ENCODE measurements at regions not wholly inside any gene's neighbourhood (a gene's known extent, or its start where the extent isn't known, plus 50 kb on each side); places are given as distances from the start of the nearest gene placed in this dataset.

DNA sequence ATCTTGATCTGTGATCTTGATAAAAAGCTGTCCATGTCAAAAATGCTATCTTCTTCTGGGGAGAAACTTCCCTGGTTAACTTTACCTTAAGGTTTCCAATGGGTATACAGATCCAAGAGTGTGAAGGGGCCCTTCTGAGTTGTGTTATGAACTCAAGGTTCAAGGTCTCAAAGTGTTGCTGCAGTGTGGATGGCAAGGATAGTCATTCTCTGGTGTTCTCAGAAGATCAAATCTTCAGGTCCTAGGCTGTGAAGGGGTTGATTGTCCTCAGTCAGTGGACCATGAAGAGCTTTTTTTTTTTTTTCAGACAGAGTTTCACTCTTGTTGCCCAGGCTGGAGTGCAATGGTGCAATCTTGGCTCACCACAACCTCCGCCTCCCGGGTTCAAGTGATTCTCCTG is 114.4 kb downstream of the SPTSSA start:
- dilution Hi-C loops (cut with MboI; ENCODE audit: extremely low pct_ligation_motif_present, low sequenced_read_pairs) = no loop called here

More for the DNA sequence above, 114.4 kb downstream of the SPTSSA start:
- H3K9ac ChIP-seq (replicated peaks; ENCODE audit: extremely low read depth, insufficient read depth, low read length) = no peak overlapping the region
- H3K27ac ChIP-seq (ENCODE audit: insufficient read depth, low read depth, low read length) = no peak overlapping the region
- H4K20me1 ChIP-seq (replicated peaks; ENCODE audit: control insufficient read depth, extremely low read depth, insufficient read depth, low read length) = no peaks in the 10 kb centered on the region
- no peak for DNase-seq (ENCODE audit: low read depth, low spot score)
- BruUV-seq (replicated peaks) = no TSS peak
- H2AFZ ChIP-seq (ENCODE audit: low read depth, low read length) = no peak overlapping the region
- H3K9me3 ChIP-seq (replicated peaks; ENCODE audit: control insufficient read depth, insufficient read depth, low read length) = no peaks in the 10 kb centered on the region
- ChIA-PET POLR2A (no interaction called here), CTCF (interaction anchor here (0.6 to 1.3 kb wide), 3 partner anchors 16 to 25 kb away, joined by 3 to 4 read pairs (median 4); no protein-coding TSS in a partner anchor)
- no peaks in the 10 kb centered on the region for H3K4me1 ChIP-seq (ENCODE audit: control insufficient read depth, extremely low read depth, insufficient read depth, low read length)
- no peaks in the 10 kb centered on the region for H3K36me3 ChIP-seq (ENCODE audit: control insufficient read depth in 2 of 2, extremely low read depth in 1 of 2, insufficient read depth in 2 of 2, low read length in 2 of 2)
- H3K4me2 ChIP-seq (ENCODE audit: insufficient read depth, low read length) = no peak overlapping the region
- no peak overlapping the region for H3K4me3 ChIP-seq (replicated peaks in 1 of 3; ENCODE audit: insufficient read depth in 1 of 3, low read depth in 1 of 3, low read length in 3 of 3)
- intact Hi-C loops (cut with micrococcal nuclease) = no loop called here
- no peaks in the 10 kb centered on the region for H3K27me3 ChIP-seq (ENCODE audit: control insufficient read depth in 2 of 2, insufficient read depth in 2 of 2, low read length in 2 of 2)
- no peaks in the 10 kb centered on the region for H3K79me2 ChIP-seq (ENCODE audit: control insufficient read depth, insufficient read depth, low read length)
- no peaks in the 10 kb centered on the region for H3K9me1 ChIP-seq (replicated peaks; ENCODE audit: control insufficient read depth, extremely low read depth, insufficient read depth, low read length)
- TF ChIP-seq GATA2 (IDR thresholded peaks at IDR 0.05; ENCODE audit: insufficient read depth, insufficient read length, low read depth, low read length) (no peak), POLR2A (IDR thresholded peaks at IDR 0.05; ENCODE audit: low read depth, low read length) (no peak), MYC (IDR thresholded peaks at IDR 0.05; ENCODE audit: low read depth, low read length) (no peak), JUN (IDR thresholded peaks at IDR 0.05; ENCODE audit: borderline replicate concordance, insufficient read depth, insufficient read length, low read depth) (no peak), FOS (IDR thresholded peaks at IDR 0.05; ENCODE audit: borderline replicate concordance, insufficient read depth, low read length) (no peak), EZH2 (IDR thresholded peaks at IDR 0.05; ENCODE audit: borderline replicate concordance, low read depth, low read length, severe bottlenecking) (no peak), POLR2AphosphoS5 (IDR thresholded peaks at IDR 0.05; ENCODE audit: insufficient read depth, low read depth, low read length) (no peak)
- TF ChIP-seq, protein P1, sequence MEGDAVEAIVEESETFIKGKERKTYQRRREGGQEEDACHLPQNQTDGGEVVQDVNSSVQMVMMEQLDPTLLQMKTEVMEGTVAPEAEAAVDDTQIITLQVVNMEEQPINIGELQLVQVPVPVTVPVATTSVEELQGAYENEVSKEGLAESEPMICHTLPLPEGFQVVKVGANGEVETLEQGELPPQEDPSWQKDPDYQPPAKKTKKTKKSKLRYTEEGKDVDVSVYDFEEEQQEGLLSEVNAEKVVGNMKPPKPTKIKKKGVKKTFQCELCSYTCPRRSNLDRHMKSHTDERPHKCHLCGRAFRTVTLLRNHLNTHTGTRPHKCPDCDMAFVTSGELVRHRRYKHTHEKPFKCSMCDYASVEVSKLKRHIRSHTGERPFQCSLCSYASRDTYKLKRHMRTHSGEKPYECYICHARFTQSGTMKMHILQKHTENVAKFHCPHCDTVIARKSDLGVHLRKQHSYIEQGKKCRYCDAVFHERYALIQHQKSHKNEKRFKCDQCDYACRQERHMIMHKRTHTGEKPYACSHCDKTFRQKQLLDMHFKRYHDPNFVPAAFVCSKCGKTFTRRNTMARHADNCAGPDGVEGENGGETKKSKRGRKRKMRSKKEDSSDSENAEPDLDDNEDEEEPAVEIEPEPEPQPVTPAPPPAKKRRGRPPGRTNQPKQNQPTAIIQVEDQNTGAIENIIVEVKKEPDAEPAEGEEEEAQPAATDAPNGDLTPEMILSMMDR (IDR thresholded peaks at IDR 0.05; ENCODE audit: extremely low read depth in 1 of 2, insufficient read depth in 1 of 2, low read depth in 1 of 2, low read length in 2 of 2) = no peak
- TF ChIP-seq, protein P2, sequence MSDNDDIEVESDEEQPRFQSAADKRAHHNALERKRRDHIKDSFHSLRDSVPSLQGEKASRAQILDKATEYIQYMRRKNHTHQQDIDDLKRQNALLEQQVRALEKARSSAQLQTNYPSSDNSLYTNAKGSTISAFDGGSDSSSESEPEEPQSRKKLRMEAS (IDR thresholded peaks at IDR 0.05; ENCODE audit: insufficient read depth, insufficient read length) = no peak
- FAIRE-seq = no peak

Data from endothelial cell of umbilical vein (primary cell).